Hepatic stellate cell (primary cell): ENCODE measurements at regions not wholly inside any gene's neighbourhood (a gene's known extent, or its start where the extent isn't known, plus 50 kb on each side); places are given as distances from the start of the nearest gene placed in this dataset.
"Not testable (repeated sequence)": the region's sequence is repeated elsewhere in the genome, so short reads cannot be mapped to it uniquely, and the experiment has no call there.

Source experiments
- DNase-seq: peaks from one replicate; pipeline ENCODE4 v3.0.0; 2011; ENCODE audit warnings: low spot score

GRCh38 chr10:30560326-30560725 is 69.2 kb downstream of the LYZL2 start:
- no peak for DNase-seq

- DNase-seq = no peak
Measured at GRCh38 chr10:30559180-30559579, 70.4 kb downstream of the LYZL2 start.

DNA sequence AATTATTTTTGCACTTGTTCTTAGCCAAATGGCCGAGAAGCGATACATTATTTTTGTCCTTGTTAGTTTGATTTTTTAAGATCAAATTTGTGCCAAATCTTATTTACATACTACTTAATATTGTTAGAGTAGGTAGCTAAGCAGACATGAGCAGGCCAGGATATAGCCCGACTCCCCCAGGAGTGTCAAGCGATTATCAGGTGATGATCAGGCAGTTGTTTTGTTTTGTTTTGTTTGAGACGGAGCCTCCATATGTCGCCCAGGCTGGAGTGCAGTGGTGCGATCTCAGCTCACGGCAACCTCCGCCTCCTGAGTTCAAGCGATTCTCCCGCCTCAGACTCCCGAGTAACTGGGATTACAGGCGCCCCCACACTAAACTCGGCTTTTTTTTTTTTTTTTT is 71.1 kb downstream of the LYZL2 start:
- no peak for DNase-seq

GRCh38 chr10:30557884-30558283 is 71.7 kb downstream of the LYZL2 start:
- DNase-seq = no peak

- no peak for DNase-seq
Measured at GRCh38 chr10:30556189-30556588, 73.4 kb downstream of the LYZL2 start.

DNA sequence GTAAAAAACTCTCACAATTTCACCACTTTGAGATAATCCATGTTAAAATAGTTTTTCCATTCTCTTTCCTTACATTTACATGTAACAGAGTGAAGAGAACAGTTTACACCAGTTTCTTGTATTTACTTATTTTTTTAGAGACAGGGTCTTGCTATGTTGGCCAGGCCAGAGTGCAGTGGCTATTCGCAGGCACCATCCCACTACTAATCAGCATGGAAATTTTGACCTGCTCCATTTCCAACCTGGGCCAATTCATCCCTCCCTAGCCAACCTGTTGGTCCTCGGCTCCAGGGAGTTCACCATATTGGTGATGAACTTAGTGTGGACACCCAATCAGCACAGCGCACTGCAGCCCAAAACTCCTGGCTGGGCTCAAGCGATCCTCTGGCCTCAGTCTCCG is 74.1 kb downstream of the LYZL2 start:
- DNase-seq = no peak

DNA sequence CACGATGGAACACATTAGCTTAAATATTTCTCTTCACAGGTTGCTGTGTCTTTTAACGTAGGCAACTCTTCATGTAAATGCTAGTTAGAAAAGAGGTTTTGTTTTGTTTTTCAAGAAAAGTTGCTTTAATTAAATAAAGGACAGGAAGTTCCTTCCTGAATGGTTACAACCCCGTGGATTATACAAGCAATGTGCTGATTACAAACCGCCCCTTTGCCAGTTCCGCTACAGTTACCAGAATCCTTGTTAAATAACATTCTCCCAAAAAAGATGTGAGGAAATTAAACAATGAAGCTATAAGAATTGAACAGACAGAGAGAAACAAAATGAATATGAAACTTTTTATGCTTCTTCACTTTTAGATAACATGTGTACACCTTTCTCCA is 75.1 kb downstream of the LYZL2 start:
- DNase-seq = no peak

DNA sequence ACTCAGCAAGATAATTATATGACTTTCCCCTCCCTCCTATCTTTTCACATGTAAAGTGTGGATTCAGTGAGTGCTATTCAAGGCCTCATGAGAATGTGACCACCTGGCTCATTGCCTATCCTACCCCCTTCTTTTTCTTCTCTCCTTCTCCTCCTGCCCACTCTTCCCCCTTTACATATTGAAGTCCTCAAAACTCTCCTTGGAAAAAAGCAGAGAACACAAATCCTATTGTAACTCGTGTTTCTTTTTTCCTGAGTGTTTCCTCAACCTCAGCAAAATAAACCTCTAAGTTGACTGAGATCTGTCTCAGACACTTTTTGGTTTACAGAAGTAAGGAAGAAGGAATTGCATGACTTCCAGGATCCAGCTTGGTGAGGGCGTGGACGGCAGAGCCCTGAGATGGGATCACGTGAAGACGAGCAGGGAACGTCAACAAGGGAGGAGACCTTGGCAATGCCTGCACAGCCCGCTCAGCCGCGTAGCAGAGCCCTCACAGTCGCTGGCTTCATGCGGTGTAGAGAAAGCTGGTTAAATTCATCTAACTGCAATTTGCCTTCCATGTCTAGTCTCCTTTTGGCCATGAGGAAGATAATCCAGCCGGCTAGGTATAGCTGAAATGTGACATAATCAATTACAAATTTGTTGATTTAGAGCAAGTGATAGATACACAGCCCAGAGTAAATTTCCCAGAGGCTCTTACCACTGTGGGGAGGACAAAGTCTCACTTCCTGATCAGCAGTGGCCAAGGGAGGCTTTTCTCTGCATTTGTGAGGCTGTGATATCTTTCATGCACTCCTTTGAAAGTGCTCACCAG is 75.7 kb downstream of the LYZL2 start:
- peak; percentile 62 for DNase-seq

- no peak for DNase-seq
Measured at GRCh38 chr10:30553018-30553625, 76.4 kb downstream of the LYZL2 start.

GRCh38 chr10:30550967-30551815 is 78.4 kb downstream of the LYZL2 start:
- no peak for DNase-seq

DNA sequence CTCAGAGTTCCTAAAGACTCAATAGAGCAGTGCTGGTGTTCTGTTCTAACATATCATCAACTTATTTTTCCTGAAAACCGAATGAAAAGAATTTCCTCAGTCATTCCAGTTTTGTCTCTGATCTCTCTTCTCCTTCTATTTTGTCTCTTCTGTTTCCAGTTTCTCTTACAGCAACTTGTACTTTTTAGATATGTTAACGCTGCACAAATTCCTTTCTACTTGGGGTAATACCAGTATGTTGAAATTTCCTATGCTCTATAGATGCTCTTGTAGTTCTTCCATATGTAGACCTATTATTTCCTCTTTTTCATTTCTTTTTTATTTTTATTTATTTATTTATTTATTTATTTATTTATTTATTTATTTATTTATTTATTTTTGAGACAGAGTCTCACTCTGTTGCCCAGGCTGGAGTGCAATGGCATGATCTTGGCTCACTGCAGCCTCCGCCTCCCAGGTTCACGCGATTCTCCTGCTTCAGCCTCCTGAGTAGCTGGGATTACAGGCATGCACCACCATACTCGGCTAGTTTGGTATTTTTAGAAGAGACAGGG is 80.3 kb downstream of the LYZL2 start:
- not testable (repeated sequence) for DNase-seq

- no peak for DNase-seq
Measured at GRCh38 chr10:30546511-30546910, 83.0 kb downstream of the LYZL2 start.

DNA sequence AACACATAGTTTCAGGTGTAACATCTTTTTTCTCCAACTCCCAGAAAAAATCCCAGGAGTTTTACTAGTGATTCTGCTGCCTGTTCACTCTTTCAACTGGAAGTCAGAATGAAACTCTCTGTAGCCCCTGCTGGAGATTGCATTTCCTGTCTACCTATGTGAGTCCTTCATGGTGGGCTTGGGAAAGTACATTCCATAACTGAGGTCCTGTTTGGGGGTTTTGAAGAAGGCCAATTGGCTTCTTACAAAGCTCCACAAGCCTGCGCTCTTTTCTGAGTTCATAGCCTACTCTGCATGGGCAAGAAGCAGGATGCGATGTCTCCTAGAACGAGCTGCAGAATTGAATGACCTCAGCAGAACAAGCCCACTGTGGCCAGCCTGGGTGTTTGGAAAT is 86.7 kb downstream of the LYZL2 start:
- DNase-seq = no peak

- no peak for DNase-seq
Measured at GRCh38 chr10:30542001-30542894, 87.3 kb downstream of the LYZL2 start.

DNA sequence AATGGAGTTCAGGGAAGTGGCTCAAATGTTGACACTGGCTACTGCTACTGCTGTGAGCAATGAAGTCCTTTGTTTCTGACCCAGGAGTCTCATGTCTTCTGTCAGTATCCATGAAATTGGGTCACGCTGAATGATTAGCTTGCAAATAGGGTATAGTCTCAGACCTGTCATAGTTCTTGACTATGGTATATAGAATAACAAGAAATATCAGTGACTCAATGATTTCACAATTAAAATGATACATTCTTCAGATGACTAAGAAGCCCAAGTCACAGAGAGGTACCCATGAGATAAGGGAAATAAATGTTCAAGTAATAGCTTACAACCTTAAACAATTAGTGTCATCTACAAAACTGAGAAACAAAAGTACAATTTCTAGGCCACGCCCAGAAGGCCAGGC is 89.3 kb downstream of the LYZL2 start:
- no peak for DNase-seq

DNA sequence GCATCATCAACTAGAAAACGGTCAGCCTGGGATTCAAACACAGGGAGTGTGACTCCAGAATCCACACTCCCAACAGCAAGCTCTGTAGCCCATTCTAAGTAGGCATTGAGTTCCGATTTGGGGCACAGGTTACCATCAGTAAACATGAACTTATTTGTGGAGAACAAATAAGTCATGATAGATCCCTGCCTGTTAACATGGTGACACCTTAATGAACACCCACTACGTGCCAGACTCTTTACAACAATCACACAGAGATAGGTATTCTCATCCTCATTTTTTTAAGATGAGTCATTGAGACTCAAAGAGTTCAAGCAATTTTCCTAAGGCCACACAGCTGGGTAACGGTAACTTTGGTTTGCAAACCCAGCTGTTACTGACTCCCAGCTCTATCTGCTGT is 91.5 kb downstream of the LYZL2 start:
- no peak for DNase-seq

DNA sequence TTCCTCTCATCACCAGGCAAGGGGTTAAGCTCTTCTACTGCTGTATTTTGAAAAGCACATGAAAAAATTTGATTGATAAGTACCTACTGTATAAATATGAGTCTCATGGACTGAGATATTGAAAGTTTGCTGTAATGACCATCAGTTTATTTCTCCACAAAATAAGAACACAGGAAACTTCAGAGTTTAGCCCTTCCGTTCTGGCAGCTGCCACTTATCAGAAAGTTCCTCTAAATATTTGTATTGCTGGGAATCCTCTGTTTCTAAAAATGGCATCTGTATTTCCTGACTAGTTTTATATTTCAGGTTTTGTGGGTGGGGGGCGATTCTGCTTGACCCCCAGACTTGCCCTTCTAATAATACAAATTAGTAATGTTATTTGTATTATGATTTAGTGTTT is 92.0 kb downstream of the LYZL2 start:
- DNase-seq = no peak

- DNase-seq = not testable (repeated sequence)
Measured at GRCh38 chr10:30537158-30537557, 92.4 kb downstream of the LYZL2 start.

DNA sequence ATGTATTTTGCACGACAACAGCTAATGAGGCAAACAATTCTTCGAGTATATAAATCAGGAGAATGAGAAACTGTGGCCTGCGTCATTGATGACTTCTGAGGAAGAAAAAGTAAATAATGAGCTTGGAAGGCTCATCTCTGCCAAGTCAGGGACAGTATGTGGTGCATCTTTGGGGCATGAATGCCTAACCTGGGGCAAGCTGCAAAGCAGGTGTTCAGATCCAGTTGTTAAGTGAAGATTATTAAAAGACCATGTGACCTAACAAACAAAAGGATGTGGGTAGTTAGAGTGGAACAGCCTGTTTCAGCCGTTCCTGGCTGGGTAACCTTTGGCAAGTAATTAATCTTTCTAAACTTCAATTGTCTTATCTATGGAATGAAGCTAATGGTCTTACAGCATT is 93.0 kb downstream of the LYZL2 start:
- DNase-seq = no peak

DNA sequence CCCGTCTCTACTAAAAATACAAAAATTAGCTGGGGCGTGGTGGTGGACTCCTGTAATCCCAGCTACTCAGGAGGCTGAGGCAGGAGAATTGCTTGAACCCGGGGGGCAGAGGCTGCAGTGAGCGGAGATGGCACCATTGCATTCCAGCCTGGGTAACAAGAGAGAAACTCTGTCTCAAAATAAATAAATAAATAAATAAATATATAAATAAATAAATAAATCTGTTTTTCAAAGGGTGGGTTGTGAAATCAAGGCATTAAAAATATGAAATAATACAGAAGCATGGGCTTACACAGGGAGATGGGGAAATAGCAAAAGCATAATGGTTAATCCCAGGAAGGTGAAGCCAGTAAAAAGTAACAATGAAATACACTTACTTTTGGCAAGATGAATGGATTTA is 93.9 kb downstream of the LYZL2 start:
- no peak for DNase-seq

DNA sequence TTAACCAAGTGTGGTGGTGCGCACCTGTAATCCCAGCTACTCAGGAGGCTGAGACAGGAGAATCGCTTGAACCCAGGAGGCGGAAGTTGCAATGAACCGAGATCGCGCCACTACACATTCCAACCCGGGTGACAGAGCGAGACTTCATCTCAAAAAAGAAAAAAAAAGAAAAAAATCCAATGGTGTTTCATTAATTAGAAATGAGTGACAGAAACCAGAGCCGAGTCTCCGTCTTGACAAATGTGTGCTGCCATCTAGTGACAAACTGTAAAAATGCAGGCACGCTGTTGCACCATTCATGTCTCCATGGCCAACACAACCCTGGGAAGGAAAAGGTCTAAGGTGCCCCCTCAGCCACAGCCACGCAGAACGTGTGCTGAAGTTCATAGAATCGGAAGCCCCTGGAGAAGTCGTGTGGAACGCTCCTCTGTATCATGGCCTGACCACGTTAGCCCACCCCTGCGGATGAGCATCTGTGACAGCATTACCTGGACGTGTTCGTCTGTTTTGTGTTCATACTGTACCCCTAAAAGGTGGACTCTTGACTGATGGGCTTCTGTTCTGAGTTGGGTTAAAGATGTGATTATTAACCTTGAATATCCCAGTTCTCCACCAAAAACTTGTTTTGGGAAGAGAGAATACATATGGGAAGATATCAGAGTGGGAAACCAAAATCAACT is 94.9 kb downstream of the LYZL2 start:
- DNase-seq = peak; percentile 69
